ENCODE measurements at regions not wholly inside any gene's neighbourhood (a gene's known extent, or its start where the extent isn't known, plus 50 kb on each side); places are given as distances from the start of the nearest gene placed in this dataset.

- TF ChIP-seq LRRFIP1 (CRISPR knock-in tag; conservative IDR thresholded peaks at IDR 0.05) (no peak), ZNF589 (CRISPR knock-in tag; conservative IDR thresholded peaks at IDR 0.05) (no peak), ZIK1 (CRISPR knock-in tag; IDR thresholded peaks at IDR 0.05; ENCODE audit: borderline replicate concordance, low read depth) (no peak), CHD2 (IDR thresholded peaks at IDR 0.05; ENCODE audit: low read depth, low read length) (no peak), HDAC6 (IDR thresholded peaks at IDR 0.05; ENCODE audit: low read depth, low read length) (no peak), KLF9 (CRISPR knock-in tag; IDR thresholded peaks at IDR 0.05; ENCODE audit: low read depth) (no peak), SP1 (IDR thresholded peaks at IDR 0.05) (no peak), SP1 (CRISPR knock-in tag; IDR thresholded peaks at IDR 0.05) (no peak), TRAFD1 (CRISPR knock-in tag; IDR thresholded peaks at IDR 0.05; ENCODE audit: borderline replicate concordance) (no peak), DRAP1 (CRISPR knock-in tag; IDR thresholded peaks at IDR 0.05) (peak; percentile 51), ZNF615 (CRISPR knock-in tag; IDR thresholded peaks at IDR 0.05; ENCODE audit: borderline replicate concordance) (no peak), NFYC (CRISPR knock-in tag; IDR thresholded peaks at IDR 0.05) (no peak), PCBP2 (optimal IDR thresholded peaks at IDR 0.05; ENCODE audit: low read depth, low read length, poor library complexity, severe bottlenecking) (no peak), SALL2 (CRISPR knock-in tag; IDR thresholded peaks at IDR 0.05) (no peak), ZNF572 (CRISPR knock-in tag; IDR thresholded peaks at IDR 0.05) (no peak), ZNF292 (CRISPR knock-in tag; IDR thresholded peaks at IDR 0.05; ENCODE audit: borderline replicate concordance, low read depth) (peak; percentile 78; the same call in 1 of the 2 replicates), NFATC3 (CRISPR knock-in tag; IDR thresholded peaks at IDR 0.05) (no peak), ZNF781 (CRISPR knock-in tag; IDR thresholded peaks at IDR 0.05; ENCODE audit: borderline replicate concordance, not compliant biosample characterization) (no peak), HOMEZ (CRISPR knock-in tag; IDR thresholded peaks at IDR 0.05; ENCODE audit: low read depth) (peak; percentile 65), AGO1 (IDR thresholded peaks at IDR 0.05; ENCODE audit: low read depth, low read length, poor library complexity, severe bottlenecking) (no peak), ZNF567 (CRISPR knock-in tag; IDR thresholded peaks at IDR 0.05; ENCODE audit: borderline replicate concordance) (no peak), MAZ (IDR thresholded peaks at IDR 0.05; ENCODE audit: borderline replicate concordance, low read depth, low read length) (no peak), MAZ (CRISPR knock-in tag; IDR thresholded peaks at IDR 0.05; ENCODE audit: low read depth) (no peak), GTF2F1 (IDR thresholded peaks at IDR 0.05; ENCODE audit: low read length) (no peak), ZMAT3 (CRISPR knock-in tag; conservative IDR thresholded peaks at IDR 0.05) (no peak), ZNF260 (CRISPR knock-in tag; IDR thresholded peaks at IDR 0.05; ENCODE audit: borderline replicate concordance, low read depth) (no peak), ZNF530 (CRISPR knock-in tag; IDR thresholded peaks at IDR 0.05; ENCODE audit: low read depth) (no peak)
These were observed 165.6 kb downstream of the PLPP3 start (continued) for GRCh38 chr1:56413671-56414199.
